T-helper 1 cell treated with Interleukin-12 subunit alpha and Interleukin-12 subunit beta and Interleukin-4 antibody, amounts not matched to agents 30 μg/mL and 1 μg/mL, for 36 hours (primary cell): ENCODE measurements at regions not wholly inside any gene's neighbourhood (a gene's known extent, or its start where the extent isn't known, plus 50 kb on each side); places are given as distances from the start of the nearest gene placed in this dataset.
"Not testable (repeated sequence)": the region's sequence is repeated elsewhere in the genome, so short reads cannot be mapped to it uniquely, and the experiment has no call there.

ENCODE experiments used
- H3K27ac Mint-ChIP-seq: one replicate; pipeline ENCODE4 v1.8.0; 2021; ENCODE audit warnings: mild to moderate bottlenecking, mixed read lengths
- H3K27me3 Mint-ChIP-seq: one replicate; pipeline ENCODE4 v1.8.0; 2021; ENCODE audit warnings: low read depth, mixed read lengths
- H3K36me3 Mint-ChIP-seq: one replicate; pipeline ENCODE4 v1.8.0; 2021; ENCODE audit warnings: low read depth, mixed read lengths
- H3K4me1 Mint-ChIP-seq: one replicate; pipeline ENCODE4 v1.8.0; 2021; ENCODE audit warnings: low read depth, mixed read lengths
- H3K4me3 Mint-ChIP-seq: one replicate; pipeline ENCODE4 v1.8.0; 2021; ENCODE audit warnings: mild to moderate bottlenecking, moderate library complexity, mixed read lengths
- H3K9me3 Mint-ChIP-seq: one replicate; pipeline ENCODE4 v1.8.0; 2021; ENCODE audit warnings: mixed read lengths

GRCh38 chr2:215831296-215831913 is 181.9 kb downstream of the MREG start:
- H3K4me1 Mint-ChIP-seq = peaks cover 6% of the 10 kb centered on the region
- no peak overlapping the region for H3K4me3 Mint-ChIP-seq
- peak overlapping the region; percentile 83 for H3K27ac Mint-ChIP-seq
- no peaks in the 10 kb centered on the region for H3K36me3 Mint-ChIP-seq
- no peaks in the 10 kb centered on the region for H3K9me3 Mint-ChIP-seq
- peaks cover 4% of the 10 kb centered on the region for H3K27me3 Mint-ChIP-seq

- Mint-ChIP-seq H3K4me1 (peaks cover 6% of the 10 kb centered on the region), H3K27ac (no peak overlapping the region), H3K27me3 (peaks cover 6% of the 10 kb centered on the region), H3K9me3 (no peaks in the 10 kb centered on the region), H3K4me3 (no peak overlapping the region), H3K36me3 (no peaks in the 10 kb centered on the region)
Observed at GRCh38 chr2:215830304-215830703, 183.0 kb downstream of the MREG start.

GRCh38 chr2:215829261-215829660 is 184.1 kb downstream of the MREG start:
- H3K27ac Mint-ChIP-seq = no peak overlapping the region
- peaks cover 6% of the 10 kb centered on the region for H3K27me3 Mint-ChIP-seq
- H3K36me3 Mint-ChIP-seq = no peaks in the 10 kb centered on the region

GRCh38 chr2:215828528-215829184 is 184.7 kb downstream of the MREG start:
- Mint-ChIP-seq H3K4me1 (peaks cover 6% of the 10 kb centered on the region), H3K4me3 (no peak overlapping the region), H3K36me3 (no peaks in the 10 kb centered on the region), H3K9me3 (no peaks in the 10 kb centered on the region), H3K27me3 (peaks cover 8% of the 10 kb centered on the region), H3K27ac (no peak overlapping the region)

More at GRCh38 chr2:215829261-215829660, 184.1 kb downstream of the MREG start:
- Mint-ChIP-seq H3K4me1 (peaks cover 6% of the 10 kb centered on the region), H3K4me3 (no peak overlapping the region), H3K9me3 (no peaks in the 10 kb centered on the region)

- peaks cover 21% of the 10 kb centered on the region for H3K27me3 Mint-ChIP-seq
- no peak overlapping the region for H3K27ac Mint-ChIP-seq
- H3K36me3 Mint-ChIP-seq = no peaks in the 10 kb centered on the region
- H3K9me3 Mint-ChIP-seq = no peaks in the 10 kb centered on the region
- peaks cover 6% of the 10 kb centered on the region for H3K4me1 Mint-ChIP-seq
- no peak overlapping the region for H3K4me3 Mint-ChIP-seq
Observed at GRCh38 chr2:215826838-215827441, 186.4 kb downstream of the MREG start.

GRCh38 chr2:215826376-215826775 is 187.0 kb downstream of the MREG start:
- no peaks in the 10 kb centered on the region for H3K36me3 Mint-ChIP-seq
- H3K4me1 Mint-ChIP-seq = peaks cover 5% of the 10 kb centered on the region
- no peaks in the 10 kb centered on the region for H3K9me3 Mint-ChIP-seq
- H3K4me3 Mint-ChIP-seq = no peak overlapping the region
- H3K27ac Mint-ChIP-seq = no peak overlapping the region
- H3K27me3 Mint-ChIP-seq = peaks cover 24% of the 10 kb centered on the region

- H3K4me3 Mint-ChIP-seq = no peak overlapping the region
Observed at GRCh38 chr2:215825707-215826106, 187.6 kb downstream of the MREG start.

GRCh38 chr2:215821298-215821697 is 192.1 kb downstream of the MREG start:
- not testable (repeated sequence) for H3K27ac Mint-ChIP-seq, H3K36me3 Mint-ChIP-seq, H3K9me3 Mint-ChIP-seq, H3K4me3 Mint-ChIP-seq, H3K4me1 Mint-ChIP-seq
- H3K27me3 Mint-ChIP-seq = peaks cover 38% of the 10 kb centered on the region

More at GRCh38 chr2:215825707-215826106, 187.6 kb downstream of the MREG start:
- Mint-ChIP-seq H3K4me1 (peaks cover 5% of the 10 kb centered on the region), H3K9me3 (peaks cover 2% of the 10 kb centered on the region), H3K27me3 (peaks cover 31% of the 10 kb centered on the region), H3K36me3 (no peaks in the 10 kb centered on the region), H3K27ac (no peak overlapping the region)

GRCh38 chr2:215819713-215820112 is 193.6 kb downstream of the MREG start:
- not testable (repeated sequence) for H3K36me3 Mint-ChIP-seq, H3K4me1 Mint-ChIP-seq, H3K27ac Mint-ChIP-seq, H3K9me3 Mint-ChIP-seq, H3K4me3 Mint-ChIP-seq
- H3K27me3 Mint-ChIP-seq = peaks cover 41% of the 10 kb centered on the region

GRCh38 chr2:215817046-215817445 is 196.3 kb downstream of the MREG start:
- Mint-ChIP-seq H3K27me3 (peaks cover 35% of the 10 kb centered on the region), H3K4me1 (peaks cover 1% of the 10 kb centered on the region)

GRCh38 chr2:215816424-215816823 is 196.9 kb downstream of the MREG start:
- H3K27ac Mint-ChIP-seq = no peak overlapping the region
- H3K9me3 Mint-ChIP-seq = peaks cover 5% of the 10 kb centered on the region
- H3K27me3 Mint-ChIP-seq = peaks cover 32% of the 10 kb centered on the region
- H3K4me1 Mint-ChIP-seq = peaks cover 8% of the 10 kb centered on the region
- H3K4me3 Mint-ChIP-seq = no peak overlapping the region
- no peaks in the 10 kb centered on the region for H3K36me3 Mint-ChIP-seq

More at GRCh38 chr2:215817046-215817445, 196.3 kb downstream of the MREG start:
- Mint-ChIP-seq H3K9me3 (peaks cover 5% of the 10 kb centered on the region), H3K27ac (no peak overlapping the region), H3K36me3 (no peaks in the 10 kb centered on the region), H3K4me3 (no peak overlapping the region)

GRCh38 chr2:215815960-215816359 is 197.4 kb downstream of the MREG start:
- H3K4me1 Mint-ChIP-seq = peaks cover 12% of the 10 kb centered on the region
- no peak overlapping the region for H3K27ac Mint-ChIP-seq
- H3K4me3 Mint-ChIP-seq = no peak overlapping the region
- no peaks in the 10 kb centered on the region for H3K36me3 Mint-ChIP-seq
- peaks cover 5% of the 10 kb centered on the region for H3K9me3 Mint-ChIP-seq
- H3K27me3 Mint-ChIP-seq = peaks cover 30% of the 10 kb centered on the region

GRCh38 chr2:215812966-215813365 is 200.4 kb downstream of the MREG start:
- Mint-ChIP-seq H3K36me3 (no peaks in the 10 kb centered on the region), H3K4me1 (peaks cover 12% of the 10 kb centered on the region), H3K9me3 (no peaks in the 10 kb centered on the region), H3K4me3 (no peak overlapping the region), H3K27ac (no peak overlapping the region), H3K27me3 (peaks cover 28% of the 10 kb centered on the region)

- H3K4me1 Mint-ChIP-seq = peaks cover 12% of the 10 kb centered on the region
- H3K4me3 Mint-ChIP-seq = no peak overlapping the region
- H3K9me3 Mint-ChIP-seq = no peaks in the 10 kb centered on the region
- H3K27ac Mint-ChIP-seq = no peak overlapping the region
- no peaks in the 10 kb centered on the region for H3K36me3 Mint-ChIP-seq
- peaks cover 20% of the 10 kb centered on the region for H3K27me3 Mint-ChIP-seq
Observed at GRCh38 chr2:215811409-215812345, 201.7 kb downstream of the MREG start.
